ENCODE measurements at regions not wholly inside any gene's neighbourhood (a gene's known extent, or its start where the extent isn't known, plus 50 kb on each side); places are given as distances from the start of the nearest gene placed in this dataset.

DNA sequence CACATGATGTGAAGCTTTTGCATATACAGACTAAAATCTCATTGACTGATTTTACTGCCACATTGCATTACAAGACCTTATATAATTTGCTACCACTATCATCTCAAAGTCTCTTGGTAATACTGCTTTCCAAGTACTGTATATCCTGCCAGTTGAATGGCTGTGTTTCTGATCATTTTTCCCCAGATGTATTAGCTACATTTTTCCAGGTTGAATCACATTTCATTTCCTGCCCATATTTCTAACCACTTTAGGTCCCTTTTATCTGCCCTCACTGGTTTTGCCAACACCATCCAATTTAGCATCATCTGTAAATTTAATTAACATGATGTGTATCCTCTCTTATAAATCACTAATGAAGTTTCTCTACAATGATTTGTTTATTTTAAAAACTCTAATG is 365.7 kb upstream of the PMFBP1 start (continued):
- TF ChIP-seq ZNF433 (tag by site-specific recombination; IDR thresholded peaks at IDR 0.05; ENCODE audit: low read depth) = no peak

- POLR2A ChIA-PET = no interaction called here
- Histone ChIP-seq H3K27ac (ENCODE audit: extremely low read depth, low read depth, low read length) (no peak overlapping the region), H3K4me3 (ENCODE audit: low read depth, low read length) (no peak overlapping the region), H3K9me3 (ENCODE audit: control insufficient read depth, insufficient read depth, low read depth, low read length) (no peaks in the 10 kb centered on the region), H3K4me1 (ENCODE audit: control insufficient read depth, insufficient read depth, low read length) (no peaks in the 10 kb centered on the region), H3K36me3 (ENCODE audit: control insufficient read depth in 2 of 2, insufficient read depth in 1 of 2, low read length in 2 of 2) (no peaks in the 10 kb centered on the region)
- CTCF ChIA-PET = no interaction called here
- TF ChIP-seq ZNF174 (tag by site-specific recombination; IDR thresholded peaks at IDR 0.05) (no peak), ZNF169 (tag by site-specific recombination; IDR thresholded peaks at IDR 0.05) (no peak), ZNF561 (tag by site-specific recombination; IDR thresholded peaks at IDR 0.05; ENCODE audit: borderline replicate concordance) (no peak), ZNF280D (tag by site-specific recombination; IDR thresholded peaks at IDR 0.05) (no peak), ZNF280C (tag by site-specific recombination; IDR thresholded peaks at IDR 0.05) (no peak), ZNF221 (tag by site-specific recombination; IDR thresholded peaks at IDR 0.05; ENCODE audit: borderline replicate concordance) (no peak), YY2 (tag by site-specific recombination; IDR thresholded peaks at IDR 0.05) (no peak), ZNF514 (tag by site-specific recombination; IDR thresholded peaks at IDR 0.05) (no peak), HOXC10 (CRISPR knock-in tag; IDR thresholded peaks at IDR 0.05) (no peak), ZNF2 (tag by site-specific recombination; IDR thresholded peaks at IDR 0.05) (no peak), REPIN1 (tag by site-specific recombination; IDR thresholded peaks at IDR 0.05; ENCODE audit: low read depth) (no peak), ZNF266 (tag by site-specific recombination; IDR thresholded peaks at IDR 0.05; ENCODE audit: low read depth) (no peak), REST (tag by site-specific recombination; IDR thresholded peaks at IDR 0.05) (no peak), ZNF585B (tag by site-specific recombination; IDR thresholded peaks at IDR 0.05) (no peak), ZBTB11 (tag by site-specific recombination; conservative IDR thresholded peaks at IDR 0.05; ENCODE audit: low read depth) (no peak), BCL11B (tag by site-specific recombination; IDR thresholded peaks at IDR 0.05; ENCODE audit: low read depth) (no peak)
- TF ChIP-seq, protein P1, sequence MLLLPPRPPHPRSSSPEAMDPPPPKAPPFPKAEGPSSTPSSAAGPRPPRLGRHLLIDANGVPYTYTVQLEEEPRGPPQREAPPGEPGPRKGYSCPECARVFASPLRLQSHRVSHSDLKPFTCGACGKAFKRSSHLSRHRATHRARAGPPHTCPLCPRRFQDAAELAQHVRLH (tag by site-specific recombination; IDR thresholded peaks at IDR 0.05) = no peak
- TF ChIP-seq, protein P2, sequence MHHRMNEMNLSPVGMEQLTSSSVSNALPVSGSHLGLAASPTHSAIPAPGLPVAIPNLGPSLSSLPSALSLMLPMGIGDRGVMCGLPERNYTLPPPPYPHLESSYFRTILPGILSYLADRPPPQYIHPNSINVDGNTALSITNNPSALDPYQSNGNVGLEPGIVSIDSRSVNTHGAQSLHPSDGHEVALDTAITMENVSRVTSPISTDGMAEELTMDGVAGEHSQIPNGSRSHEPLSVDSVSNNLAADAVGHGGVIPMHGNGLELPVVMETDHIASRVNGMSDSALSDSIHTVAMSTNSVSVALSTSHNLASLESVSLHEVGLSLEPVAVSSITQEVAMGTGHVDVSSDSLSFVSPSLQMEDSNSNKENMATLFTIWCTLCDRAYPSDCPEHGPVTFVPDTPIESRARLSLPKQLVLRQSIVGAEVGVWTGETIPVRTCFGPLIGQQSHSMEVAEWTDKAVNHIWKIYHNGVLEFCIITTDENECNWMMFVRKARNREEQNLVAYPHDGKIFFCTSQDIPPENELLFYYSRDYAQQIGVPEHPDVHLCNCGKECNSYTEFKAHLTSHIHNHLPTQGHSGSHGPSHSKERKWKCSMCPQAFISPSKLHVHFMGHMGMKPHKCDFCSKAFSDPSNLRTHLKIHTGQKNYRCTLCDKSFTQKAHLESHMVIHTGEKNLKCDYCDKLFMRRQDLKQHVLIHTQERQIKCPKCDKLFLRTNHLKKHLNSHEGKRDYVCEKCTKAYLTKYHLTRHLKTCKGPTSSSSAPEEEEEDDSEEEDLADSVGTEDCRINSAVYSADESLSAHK (tag by site-specific recombination; IDR thresholded peaks at IDR 0.05) = no peak
Observed at GRCh38 chr16:72536723-72537435, 364.9 kb upstream of the PMFBP1 start.
